ENCODE measurements at regions not wholly inside any gene's neighbourhood (a gene's known extent, or its start where the extent isn't known, plus 50 kb on each side); places are given as distances from the start of the nearest gene placed in this dataset.
"Not testable (repeated sequence)": the region's sequence is repeated elsewhere in the genome, so short reads cannot be mapped to it uniquely, and the experiment has no call there.

GRCh38 chr12:124669271-124669721 is 101.9 kb upstream of the NCOR2 start:
- not testable (repeated sequence) for DNase-seq

- no peak for DNase-seq
Measured at GRCh38 chr12:124668602-124669001, 101.2 kb upstream of the NCOR2 start.

GRCh38 chr12:124667506-124668326 is 100.3 kb upstream of the NCOR2 start:
- DNase-seq = no peak

- no peak for DNase-seq
Measured at GRCh38 chr12:124666722-124667259, 99.4 kb upstream of the NCOR2 start.

- no peak for DNase-seq
Measured at GRCh38 chr12:124665511-124665910, 98.1 kb upstream of the NCOR2 start.

- no peak for DNase-seq
Measured at GRCh38 chr12:124664395-124665111, 97.1 kb upstream of the NCOR2 start.

GRCh38 chr12:124663771-124664366 is 96.5 kb upstream of the NCOR2 start:
- no peak for DNase-seq

GRCh38 chr12:124663206-124663605 is 95.8 kb upstream of the NCOR2 start:
- no peak for DNase-seq

GRCh38 chr12:124661341-124661740 is 93.9 kb upstream of the NCOR2 start:
- DNase-seq = no peak

GRCh38 chr12:124660851-124661250 is 93.4 kb upstream of the NCOR2 start:
- no peak for DNase-seq

GRCh38 chr12:124658806-124659402 is 91.5 kb upstream of the NCOR2 start:
- no peak for DNase-seq

GRCh38 chr12:124658302-124658701 is 90.9 kb upstream of the NCOR2 start:
- DNase-seq = no peak

GRCh38 chr12:124656947-124657434 is 89.6 kb upstream of the NCOR2 start:
- no peak for DNase-seq

- DNase-seq = peak; percentile 78
Measured at GRCh38 chr12:124655698-124656516, 88.5 kb upstream of the NCOR2 start.

GRCh38 chr12:124655048-124655697 is 87.8 kb upstream of the NCOR2 start:
- no peak for DNase-seq

GRCh38 chr12:124654666-124655047 is 87.2 kb upstream of the NCOR2 start:
- no peak for DNase-seq

GRCh38 chr12:124653169-124653931 is 85.9 kb upstream of the NCOR2 start:
- DNase-seq = no peak

GRCh38 chr12:124652661-124653060 is 85.2 kb upstream of the NCOR2 start:
- DNase-seq = no peak

- no peak for DNase-seq
Measured at GRCh38 chr12:124651516-124652273, 84.3 kb upstream of the NCOR2 start.

- no peak for DNase-seq
Measured at GRCh38 chr12:124650912-124651311, 83.5 kb upstream of the NCOR2 start.
